ENCODE measurements at regions not wholly inside any gene's neighbourhood (a gene's known extent, or its start where the extent isn't known, plus 50 kb on each side); places are given as distances from the start of the nearest gene placed in this dataset.

DNA sequence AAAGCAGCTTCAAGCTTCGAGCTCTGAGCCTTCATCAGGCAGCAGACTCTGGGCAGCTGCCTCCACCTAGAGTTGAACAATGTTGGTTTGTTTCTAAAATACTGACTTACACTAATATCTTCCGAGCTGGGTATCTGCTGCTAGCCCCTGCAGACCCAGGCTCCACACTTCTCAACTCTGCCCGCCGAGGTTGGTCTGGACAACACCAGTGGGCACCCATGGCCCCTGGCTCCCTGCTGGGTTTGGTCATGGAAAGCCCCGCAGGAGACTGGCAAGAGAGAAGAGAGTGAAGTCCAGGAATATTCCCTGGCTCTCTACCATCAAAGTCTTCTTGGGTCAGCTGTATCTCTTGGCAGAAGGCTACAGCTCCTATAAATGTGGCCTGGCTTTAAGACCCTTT is 214.2 kb upstream of the TMEM132C start:
- TF ChIP-seq FOXM1 (IDR thresholded peaks at IDR 0.05; ENCODE audit: borderline replicate concordance, low read depth) = no peak
- no peak for TF ChIP-seq YY1 (IDR thresholded peaks at IDR 0.05; ENCODE audit: low read depth)
- TF ChIP-seq, protein P1, sequence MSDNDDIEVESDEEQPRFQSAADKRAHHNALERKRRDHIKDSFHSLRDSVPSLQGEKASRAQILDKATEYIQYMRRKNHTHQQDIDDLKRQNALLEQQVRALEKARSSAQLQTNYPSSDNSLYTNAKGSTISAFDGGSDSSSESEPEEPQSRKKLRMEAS (IDR thresholded peaks at IDR 0.05) = no peak
- no peak for TF ChIP-seq TAF1 (IDR thresholded peaks at IDR 0.05; ENCODE audit: low read depth)
- TF ChIP-seq NFIC (IDR thresholded peaks at IDR 0.05) = no peak
